ENCODE measurements at regions not wholly inside any gene's neighbourhood (a gene's known extent, or its start where the extent isn't known, plus 50 kb on each side); places are given as distances from the start of the nearest gene placed in this dataset.
"Not testable (repeated sequence)": the region's sequence is repeated elsewhere in the genome, so short reads cannot be mapped to it uniquely, and the experiment has no call there.

DNA sequence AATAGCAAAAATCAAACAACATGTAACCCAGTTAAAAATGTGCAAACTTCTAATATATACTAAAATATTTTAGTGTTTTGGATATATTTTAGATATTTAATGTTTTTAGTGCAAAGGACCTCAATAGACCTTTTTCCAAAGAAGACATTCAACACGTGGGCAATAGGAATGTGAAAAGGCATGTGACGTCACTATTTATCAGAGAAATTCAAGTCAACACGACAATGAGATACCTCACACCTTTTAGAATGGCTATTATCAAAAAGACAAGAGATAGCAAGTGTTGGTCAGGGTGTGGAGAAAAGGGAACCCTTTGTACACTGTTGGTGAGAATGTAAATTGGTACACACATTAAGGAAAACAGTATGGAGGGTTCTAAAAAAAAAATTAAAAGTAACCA lies 115.6 kb upstream of the FAM47B start:
- in situ Hi-C loops (cut with HindIII; ENCODE audit: low pct_unique_long_range_greater_than_20kb, low sequenced_read_pairs) = no loop called here
- no peak for DNase-seq (ENCODE audit: low read depth in 1 of 2, low spot score in 1 of 2)

GRCh38 chrX:34839451-34839850 lies 103.1 kb upstream of the FAM47B start:
- TF ChIP-seq JUND (IDR thresholded peaks at IDR 0.05; ENCODE audit: low read depth) = no peak
- in situ Hi-C loops (cut with HindIII; ENCODE audit: low pct_unique_long_range_greater_than_20kb, low sequenced_read_pairs) = no loop called here
- DNase-seq (ENCODE audit: low read depth in 1 of 2, low spot score in 1 of 2) = no peak

More for the DNA sequence above, 115.6 kb upstream of the FAM47B start:
- no peak for TF ChIP-seq JUND (IDR thresholded peaks at IDR 0.05; ENCODE audit: low read depth)

DNA sequence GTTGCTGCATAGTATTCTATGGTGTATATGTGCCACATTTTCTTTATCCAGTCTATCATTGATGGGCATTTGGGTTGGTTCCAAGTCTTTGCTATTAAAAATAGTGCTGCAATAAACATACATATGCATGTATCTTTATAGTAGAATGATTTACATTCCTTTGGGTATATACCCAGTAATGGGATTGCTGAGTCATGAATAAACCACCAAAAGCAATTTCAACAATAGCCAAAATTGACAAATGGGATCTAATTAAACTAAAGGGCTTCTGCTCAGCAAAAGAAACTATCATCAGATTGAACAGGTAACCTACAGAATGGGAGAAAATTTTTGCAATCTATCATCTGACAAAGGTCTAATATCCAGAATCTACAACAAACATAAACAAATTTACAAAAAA lies 101.4 kb upstream of the FAM47B start:
- DNase-seq (ENCODE audit: low read depth in 1 of 2, low spot score in 1 of 2); in situ Hi-C loops (cut with HindIII; ENCODE audit: low pct_unique_long_range_greater_than_20kb, low sequenced_read_pairs): not testable (repeated sequence)

GRCh38 chrX:34848281-34848680 lies 94.3 kb upstream of the FAM47B start:
- in situ Hi-C loops (cut with HindIII; ENCODE audit: low pct_unique_long_range_greater_than_20kb, low sequenced_read_pairs) = no loop called here
- TF ChIP-seq JUND (IDR thresholded peaks at IDR 0.05; ENCODE audit: low read depth) = no peak
- no peak for DNase-seq (ENCODE audit: low read depth in 1 of 2, low spot score in 1 of 2)

- no peak for TF ChIP-seq JUND (IDR thresholded peaks at IDR 0.05; ENCODE audit: low read depth)
- no peak for DNase-seq (ENCODE audit: low read depth in 1 of 2, low spot score in 1 of 2)
- in situ Hi-C loops (cut with HindIII; ENCODE audit: low pct_unique_long_range_greater_than_20kb, low sequenced_read_pairs) = no loop called here
Observed at GRCh38 chrX:34849371-34849770, 93.2 kb upstream of the FAM47B start.

DNA sequence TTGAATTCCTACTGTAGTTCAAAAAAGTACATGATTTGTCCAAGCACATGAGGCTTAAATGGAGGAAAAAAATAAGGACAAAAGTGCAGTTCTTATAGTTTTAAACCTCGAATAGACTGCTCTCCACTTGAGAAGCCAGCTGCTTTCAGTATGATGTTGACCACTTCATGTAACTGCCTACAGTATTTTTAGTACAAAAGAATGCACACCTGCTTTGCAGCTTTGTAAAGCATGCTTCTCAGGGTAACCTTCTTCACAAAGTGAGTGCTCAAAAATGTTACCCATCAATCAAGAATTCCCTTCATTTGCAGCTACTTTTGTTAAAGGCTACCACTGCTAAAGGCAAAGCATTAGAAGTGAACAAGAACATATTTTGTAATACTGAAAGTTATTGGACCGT lies 83.4 kb upstream of the FAM47B start:
- in situ Hi-C loops (cut with HindIII; ENCODE audit: low pct_unique_long_range_greater_than_20kb, low sequenced_read_pairs) = no loop called here
- no peak for TF ChIP-seq JUND (IDR thresholded peaks at IDR 0.05; ENCODE audit: low read depth)
- DNase-seq (ENCODE audit: low read depth in 1 of 2, low spot score in 1 of 2) = no peak

GRCh38 chrX:34863906-34864305 lies 78.7 kb upstream of the FAM47B start:
- no peak for DNase-seq (ENCODE audit: low read depth in 1 of 2, low spot score in 1 of 2)
- in situ Hi-C loops (cut with HindIII; ENCODE audit: low pct_unique_long_range_greater_than_20kb, low sequenced_read_pairs) = no loop called here
- no peak for TF ChIP-seq JUND (IDR thresholded peaks at IDR 0.05; ENCODE audit: low read depth)

DNA sequence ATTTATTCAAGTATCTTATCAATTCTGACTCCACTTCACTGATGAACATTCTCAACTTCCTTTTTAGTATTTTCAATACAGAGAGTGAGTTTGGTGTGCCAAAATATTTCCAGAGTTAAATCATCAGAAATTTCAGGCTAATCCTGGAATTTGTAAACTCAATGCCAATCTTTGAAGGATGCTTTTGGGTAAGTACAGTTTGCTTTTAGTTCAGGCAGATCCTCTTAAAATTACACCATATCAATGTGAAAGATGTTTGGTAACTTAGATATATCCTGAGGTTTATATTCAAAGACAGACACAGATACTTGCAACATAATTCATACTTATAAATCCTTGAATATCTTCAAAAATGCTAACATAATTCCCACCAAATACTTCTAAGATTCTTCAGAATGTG lies 76.0 kb upstream of the FAM47B start:
- no peak for TF ChIP-seq JUND (IDR thresholded peaks at IDR 0.05; ENCODE audit: low read depth)
- no peak for DNase-seq (ENCODE audit: low read depth in 1 of 2, low spot score in 1 of 2)

GRCh38 chrX:34868633-34869032 lies 74.0 kb upstream of the FAM47B start:
- no peak for TF ChIP-seq JUND (IDR thresholded peaks at IDR 0.05; ENCODE audit: low read depth)
- in situ Hi-C loops (cut with HindIII; ENCODE audit: low pct_unique_long_range_greater_than_20kb, low sequenced_read_pairs) = no loop called here
- no peak for DNase-seq (ENCODE audit: low read depth in 1 of 2, low spot score in 1 of 2)

More for the DNA sequence above, 76.0 kb upstream of the FAM47B start:
- in situ Hi-C loops (cut with HindIII; ENCODE audit: low pct_unique_long_range_greater_than_20kb, low sequenced_read_pairs) = no loop called here

DNA sequence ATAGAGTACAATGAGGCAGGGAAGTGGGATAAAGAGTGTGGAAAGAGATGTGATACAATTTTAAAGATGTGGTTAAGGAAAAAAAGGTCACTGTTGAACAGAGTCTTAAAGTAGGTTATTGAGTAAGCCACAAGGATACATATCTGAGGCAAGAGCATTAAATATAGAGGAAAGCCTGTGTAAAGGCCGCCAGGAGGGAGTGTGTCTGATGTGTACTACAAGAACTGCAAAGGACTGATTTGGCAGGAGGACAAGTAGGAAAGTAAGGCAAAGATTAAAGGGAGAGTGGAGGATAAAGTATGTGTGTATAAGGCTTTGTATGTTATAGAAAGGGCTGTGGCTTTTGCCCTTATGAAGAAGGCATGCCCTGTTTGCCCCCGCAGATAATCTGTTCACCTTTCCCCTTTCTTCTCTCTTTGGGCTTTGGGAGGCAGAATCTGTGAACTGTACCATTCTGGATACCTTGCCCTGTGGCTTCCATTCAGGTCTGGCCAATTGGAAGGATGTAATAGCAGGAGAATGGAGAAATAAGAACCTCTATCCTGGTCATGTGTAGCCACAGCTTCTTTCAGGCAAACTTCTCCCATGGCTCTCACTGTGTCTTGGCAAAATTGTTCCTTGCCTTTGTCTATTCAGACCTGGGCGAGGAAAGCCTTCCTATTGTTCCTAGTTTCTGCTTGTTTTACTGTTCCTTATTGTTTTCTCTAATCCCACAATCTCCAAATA lies 68.9 kb upstream of the FAM47B start:
- in situ Hi-C loops (cut with HindIII; ENCODE audit: low pct_unique_long_range_greater_than_20kb, low sequenced_read_pairs) = no loop called here
- no peak for TF ChIP-seq JUND (IDR thresholded peaks at IDR 0.05; ENCODE audit: low read depth)

DNA sequence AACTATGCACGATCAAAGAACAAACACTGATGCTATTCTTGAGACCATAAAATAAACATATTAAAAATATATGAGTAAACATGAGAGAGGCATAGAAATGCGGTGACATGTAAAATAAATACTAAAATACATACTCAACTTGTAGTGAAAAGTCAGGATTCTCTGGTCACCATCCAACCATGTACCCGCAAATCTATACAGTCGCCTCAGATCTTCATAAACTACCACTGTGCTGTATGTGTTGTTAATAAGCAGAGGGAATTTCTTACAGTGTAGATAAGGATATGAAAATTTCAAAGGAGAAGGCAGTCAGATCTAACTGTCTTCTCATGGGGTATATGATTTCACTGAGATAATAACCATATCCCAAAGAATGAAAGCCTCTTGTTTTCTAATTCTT lies 67.8 kb upstream of the FAM47B start:
- TF ChIP-seq JUND (IDR thresholded peaks at IDR 0.05; ENCODE audit: low read depth) = no peak
- DNase-seq (ENCODE audit: low read depth in 1 of 2, low spot score in 1 of 2) = no peak
- in situ Hi-C loops (cut with HindIII; ENCODE audit: low pct_unique_long_range_greater_than_20kb, low sequenced_read_pairs) = no loop called here

More for the DNA sequence above, 68.9 kb upstream of the FAM47B start:
- no peak for DNase-seq (ENCODE audit: low read depth in 1 of 2, low spot score in 1 of 2)

DNA sequence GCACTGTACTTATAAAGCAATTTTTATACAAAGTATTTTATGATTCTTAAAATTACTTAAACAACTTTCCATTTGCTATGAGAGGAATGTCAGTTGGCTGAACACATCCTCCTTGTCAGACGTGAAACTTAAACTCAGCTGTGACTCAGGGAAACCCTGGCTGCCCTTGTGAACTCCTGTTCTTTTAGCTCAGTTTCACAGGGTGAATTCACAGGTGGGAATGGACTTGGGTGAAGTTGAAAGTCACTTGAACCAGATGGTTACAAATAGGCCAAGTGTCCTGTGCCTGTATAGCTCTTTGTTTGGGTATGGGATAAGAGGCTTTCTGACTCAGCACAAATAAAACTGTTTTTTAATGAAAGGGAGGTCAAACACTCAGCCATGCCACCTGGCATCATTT lies 67.4 kb upstream of the FAM47B start:
- DNase-seq (ENCODE audit: low read depth in 1 of 2, low spot score in 1 of 2) = no peak
- in situ Hi-C loops (cut with HindIII; ENCODE audit: low pct_unique_long_range_greater_than_20kb, low sequenced_read_pairs) = no loop called here
- no peak for TF ChIP-seq JUND (IDR thresholded peaks at IDR 0.05; ENCODE audit: low read depth)

DNA sequence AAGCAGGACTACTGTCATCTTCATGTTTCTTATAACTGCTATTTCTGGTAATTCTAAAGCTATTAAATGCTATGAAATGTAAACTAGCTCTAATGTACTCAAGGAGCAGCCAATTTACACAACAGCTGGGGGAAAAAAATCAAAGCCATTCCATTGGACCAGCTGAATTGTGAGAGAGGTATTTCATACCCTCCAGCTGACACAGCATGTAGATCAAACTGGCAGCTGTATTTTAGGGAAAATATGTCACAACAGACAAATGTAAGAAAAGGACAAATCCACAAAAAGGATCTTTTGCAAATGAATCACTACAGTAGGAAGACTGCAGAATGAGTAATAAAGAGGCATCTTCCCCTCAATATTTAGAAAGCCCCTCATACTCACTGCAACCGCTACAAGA lies 65.2 kb upstream of the FAM47B start:
- no peak for DNase-seq (ENCODE audit: low read depth in 1 of 2, low spot score in 1 of 2)
- no peak for TF ChIP-seq JUND (IDR thresholded peaks at IDR 0.05; ENCODE audit: low read depth)
- in situ Hi-C loops (cut with HindIII; ENCODE audit: low pct_unique_long_range_greater_than_20kb, low sequenced_read_pairs) = no loop called here

DNA sequence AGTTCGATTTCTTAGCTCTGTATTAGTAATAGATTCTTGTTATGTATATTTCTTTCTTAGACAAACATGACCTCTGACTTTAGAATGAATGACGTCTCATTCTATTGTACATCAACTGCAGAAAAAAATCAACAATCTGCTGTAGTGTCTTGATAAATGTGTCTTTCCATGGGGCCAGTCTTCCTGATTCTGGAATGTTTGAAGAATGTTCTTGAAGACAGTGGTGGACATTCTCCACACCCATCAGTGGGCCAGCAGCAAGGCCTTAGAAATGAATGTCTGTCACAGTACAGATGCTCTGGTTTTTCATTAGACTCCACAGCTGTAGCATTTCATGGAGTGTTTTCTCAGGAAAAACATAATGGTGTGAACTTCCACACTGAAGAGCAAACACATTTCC lies 63.2 kb upstream of the FAM47B start:
- TF ChIP-seq JUND (IDR thresholded peaks at IDR 0.05; ENCODE audit: low read depth) = no peak
- no peak for DNase-seq (ENCODE audit: low read depth in 1 of 2, low spot score in 1 of 2)
- in situ Hi-C loops (cut with HindIII; ENCODE audit: low pct_unique_long_range_greater_than_20kb, low sequenced_read_pairs) = no loop called here

All from T47D (cell line).